Nephron (organoid): ENCODE measurements at regions not wholly inside any gene's neighbourhood (a gene's known extent, or its start where the extent isn't known, plus 50 kb on each side); places are given as distances from the start of the nearest gene placed in this dataset.

Source experiments
- H3K27ac Mint-ChIP-seq, 3 experiments: 2 replicates each; pipeline ENCODE4 v1.8.0; 2020; ENCODE audit warnings: mixed read lengths in 3 of 3, mild to moderate bottlenecking in 2 of 3, moderate library complexity in 1 of 3
- H3K27me3 Mint-ChIP-seq: 2 replicates; pipeline ENCODE4 v1.8.0; 2021; ENCODE audit warnings: low read depth, mild to moderate bottlenecking, moderate library complexity, mixed read lengths
- H3K36me3 Mint-ChIP-seq: 2 replicates; pipeline ENCODE4 v1.8.0; 2020; ENCODE audit warnings: low read depth, mixed read lengths
- H3K4me1 Mint-ChIP-seq: 2 replicates; pipeline ENCODE4 v1.8.0; 2020; ENCODE audit warnings: mixed read lengths
- H3K4me3 Mint-ChIP-seq, 3 experiments: 2 replicates each; pipeline ENCODE4 v1.8.0; 2020; ENCODE audit warnings: mild to moderate bottlenecking in 3 of 3, mixed read lengths in 3 of 3, moderate library complexity in 2 of 3
- H3K9me3 Mint-ChIP-seq: 2 replicates; pipeline ENCODE4 v1.8.0; 2020; ENCODE audit warnings: mixed read lengths
- CTCF ChIP-seq, 3 experiments: fragments of 200-600 bp; sonication (generic); IDR thresholded peaks; one replicate each; pipeline ENCODE4 v1.5.0; 2021; ENCODE audit warnings: antibody characterized with exemption in 3 of 3; ENCODE audit not compliant: unreplicated experiment in 3 of 3

- no peak for TF ChIP-seq CTCF (IDR thresholded peaks at IDR 0.05; ENCODE audit: unreplicated experiment in 3 of 3)
- no peaks in the 10 kb centered on the region for H3K36me3 Mint-ChIP-seq
- H3K27me3 Mint-ChIP-seq: no peaks in the 10 kb centered on the region
- no peak overlapping the region for H3K4me3 Mint-ChIP-seq
- H3K9me3 Mint-ChIP-seq: no peaks in the 10 kb centered on the region
- no peaks in the 10 kb centered on the region for H3K4me1 Mint-ChIP-seq
- no peak overlapping the region for H3K27ac Mint-ChIP-seq
Observed at GRCh38 chr12:86852451-86852850, 596.3 kb upstream of the MGAT4C start.

GRCh38 chr12:86838711-86839110, 582.5 kb upstream of the MGAT4C start:
- Mint-ChIP-seq H3K4me3 (peak overlapping the region; percentile 74 to 88 (median 86)), H3K27ac (peak overlapping the region; percentile 85 to 96 (median 95)), H3K36me3 (no peaks in the 10 kb centered on the region), H3K9me3 (no peaks in the 10 kb centered on the region), H3K27me3 (no peaks in the 10 kb centered on the region), H3K4me1 (peaks cover 17% of the 10 kb centered on the region)
- TF ChIP-seq CTCF (IDR thresholded peaks at IDR 0.05; ENCODE audit: unreplicated experiment in 3 of 3): no peak

GRCh38 chr12:86838260-86838659, 582.1 kb upstream of the MGAT4C start:
- Mint-ChIP-seq H3K4me3 (peak overlapping the region; percentile 74 to 88 (median 86)), H3K27me3 (no peaks in the 10 kb centered on the region), H3K9me3 (no peaks in the 10 kb centered on the region), H3K4me1 (peaks cover 17% of the 10 kb centered on the region), H3K27ac (peak overlapping the region; percentile 85 to 96 (median 95)), H3K36me3 (no peaks in the 10 kb centered on the region)
- no peak for TF ChIP-seq CTCF (IDR thresholded peaks at IDR 0.05; ENCODE audit: unreplicated experiment in 3 of 3)

GRCh38 chr12:86837246-86837645, 581.1 kb upstream of the MGAT4C start:
- peaks cover 17% of the 10 kb centered on the region for H3K4me1 Mint-ChIP-seq
- H3K4me3 Mint-ChIP-seq: peak overlapping the region; percentile 48 to 74 (median 71)
- peak overlapping the region; percentile 60 to 96 (median 79) for H3K27ac Mint-ChIP-seq
- H3K36me3 Mint-ChIP-seq: no peaks in the 10 kb centered on the region
- H3K27me3 Mint-ChIP-seq: no peaks in the 10 kb centered on the region
- no peaks in the 10 kb centered on the region for H3K9me3 Mint-ChIP-seq
- no peak for TF ChIP-seq CTCF (IDR thresholded peaks at IDR 0.05; ENCODE audit: unreplicated experiment in 3 of 3)

GRCh38 chr12:86834217-86834616, 578.0 kb upstream of the MGAT4C start:
- H3K27me3 Mint-ChIP-seq: no peaks in the 10 kb centered on the region
- TF ChIP-seq CTCF (IDR thresholded peaks at IDR 0.05; ENCODE audit: unreplicated experiment in 3 of 3): no peak
- H3K4me1 Mint-ChIP-seq: peaks cover 17% of the 10 kb centered on the region
- no peaks in the 10 kb centered on the region for H3K9me3 Mint-ChIP-seq
- no peak overlapping the region for H3K27ac Mint-ChIP-seq
- H3K36me3 Mint-ChIP-seq: no peaks in the 10 kb centered on the region
- no peak overlapping the region for H3K4me3 Mint-ChIP-seq

GRCh38 chr12:86827409-86827808, 571.2 kb upstream of the MGAT4C start:
- Mint-ChIP-seq H3K27ac (no peak overlapping the region), H3K4me1 (no peaks in the 10 kb centered on the region), H3K4me3 (no peak overlapping the region), H3K27me3 (no peaks in the 10 kb centered on the region), H3K9me3 (no peaks in the 10 kb centered on the region), H3K36me3 (no peaks in the 10 kb centered on the region)
- TF ChIP-seq CTCF (IDR thresholded peaks at IDR 0.05; ENCODE audit: unreplicated experiment in 3 of 3): no peak
